Transverse colon (tissue), 4 donors: ENCODE measurements at regions not wholly inside any gene's neighbourhood (a gene's known extent, or its start where the extent isn't known, plus 50 kb on each side); places are given as distances from the start of the nearest gene placed in this dataset.

Source experiments
- DNase-seq: peaks from one replicate; pipeline ENCODE4 v3.0.0-alpha.2; 2019
- H3K27ac ChIP-seq, 4 donors: fragments of 200-600 bp; sonication (generic); 2 replicates each; pipeline ENCODE4 v1.5.1; 2016 to 2018; ENCODE audit warnings: inconsistent platforms in 4 of 4
- H3K27me3 ChIP-seq: fragments of 200-600 bp; sonication (generic); 2 replicates; pipeline ENCODE4 v1.5.1; 2017; ENCODE audit warnings: inconsistent platforms
- H3K36me3 ChIP-seq, 4 donors: fragments of 200-600 bp; sonication (generic); 2 replicates each; pipeline ENCODE4 v1.5.1; 2017 to 2019; ENCODE audit warnings: inconsistent platforms in 4 of 4
- H3K4me1 ChIP-seq, 4 donors: fragments of 200-600 bp; sonication (generic); 2 replicates each; pipeline ENCODE4 v1.5.1; 2017 to 2020; ENCODE audit warnings: inconsistent platforms in 4 of 4
- H3K4me3 ChIP-seq, 4 donors: fragments of 200-600 bp; sonication (generic); 1 replicate in 1 of 4; 2 replicates in 3 of 4; pipeline versions ENCODE4 v1.5.1 to v1.6.1; 2017 to 2019; ENCODE audit warnings: inconsistent platforms in 4 of 4
- H3K9me3 ChIP-seq, 2 donors: fragments of 200-600 bp; sonication (generic); 2 replicates each; pipeline ENCODE4 v1.5.1; 2017 to 2019; ENCODE audit warnings: inconsistent platforms in 2 of 2
- CTCF ChIP-seq, 5 experiments: fragments of 200-600 bp in 3 of 5; fragments of 450-650 bp in 2 of 5; sonication (generic) in 3 of 5; IDR thresholded peaks; 1 replicate in 2 of 5; 2 replicates in 3 of 5; pipeline ENCODE4 v1.5.1; 2016 to 2017; ENCODE audit warnings: antibody characterized with exemption in 5 of 5, inconsistent platforms in 3 of 5, mild to moderate bottlenecking in 2 of 5, moderate library complexity in 1 of 5
- EP300 ChIP-seq: sonication (generic); formaldehyde crosslinking; IDR thresholded peaks from one replicate; pipeline ENCODE4 v1.6.1; 2017; ENCODE audit warnings: antibody characterized with exemption, low read depth
- POLR2A ChIP-seq: fragments of 450-650 bp; IDR thresholded peaks from one replicate; pipeline ENCODE4 v1.6.1; 2016; ENCODE audit warnings: antibody characterized with exemption, mild to moderate bottlenecking, moderate library complexity
- POLR2AphosphoS5 ChIP-seq, 3 donors: sonication (generic); formaldehyde crosslinking; IDR thresholded peaks; one replicate each; pipeline ENCODE4 v1.6.1; 2016; ENCODE audit warnings: antibody characterized with exemption in 3 of 3
- WGBS, 2 donors: methylation state at CpG; one replicate each; pipeline ENCODE4 v1.1.5; 2018; ENCODE audit warnings: low coverage in 1 of 2; 5-methylcytosine and 5-hydroxymethylcytosine counted together
- in situ Hi-C, 4 donors: fragments of 200-750 bp; cut with MboI; loops; one replicate each; pipeline versions ENCODE4 v1.15.0 to v1.15.1; 2017; ENCODE audit warnings: low sequenced_read_pairs in 3 of 4, low pct_ligation_motif_present in 1 of 4, low pct_unique_long_range_greater_than_20kb in 1 of 4
- intact Hi-C: fragments of 100-400 bp; cut with DNase I; formaldehyde crosslinking; loops from one replicate; pipeline ENCODE4 v1.15.1; 2023; ENCODE audit warnings: low total_unique reads

- intact Hi-C loops: no loop called here
- H3K27ac ChIP-seq: no peak overlapping the region
- H3K4me3 ChIP-seq: no peak overlapping the region
- TF ChIP-seq POLR2A: no peak
- TF ChIP-seq CTCF (IDR thresholded peaks at IDR 0.05): no peak
- TF ChIP-seq EP300: no peak
- TF ChIP-seq POLR2AphosphoS5 (IDR thresholded peaks at IDR 0.05): no peak
- peaks cover 0 to 26% (median 12%) of the 10 kb centered on the region in 4 donors for H3K4me1 ChIP-seq
- H3K27me3 ChIP-seq: no peaks in the 10 kb centered on the region
- DNase-seq: no peak
- no peaks in the 10 kb centered on the region for H3K36me3 ChIP-seq
- H3K9me3 ChIP-seq: no peaks in the 10 kb centered on the region
- in situ Hi-C loops: loop anchor here in 1 of 4 donors (25.0 kb wide), 1 partner anchor 314 kb away; no protein-coding TSS in a partner anchor
Observed at GRCh38 chr21:35201799-35202198, 152.7 kb upstream of the RUNX1 start.

- TF ChIP-seq POLR2AphosphoS5 (IDR thresholded peaks at IDR 0.05): no peak
- TF ChIP-seq CTCF (IDR thresholded peaks at IDR 0.05): no peak
- no peak for TF ChIP-seq EP300
- TF ChIP-seq POLR2A: no peak
- H3K9me3 ChIP-seq: no peaks in the 10 kb centered on the region
- no peak for DNase-seq
- H3K27me3 ChIP-seq: no peaks in the 10 kb centered on the region
- no peaks in the 10 kb centered on the region for H3K36me3 ChIP-seq
- intact Hi-C loops: no loop called here
- H3K4me3 ChIP-seq: no peak overlapping the region
- peaks cover 0 to 26% (median 12%) of the 10 kb centered on the region in 4 donors for H3K4me1 ChIP-seq
- no peak overlapping the region for H3K27ac ChIP-seq
- WGBS, 2 donors: 88 to 96% methylated on average over 2 of the region's 2 CpGs
- in situ Hi-C loops: loop anchor here in 1 of 4 donors (25.0 kb wide), 1 partner anchor 314 kb away; no protein-coding TSS in a partner anchor
Observed at GRCh38 chr21:35201288-35201687, 152.2 kb upstream of the RUNX1 start.

- in situ Hi-C loops (loop anchor here in 1 of 4 donors (25.0 kb wide), 2 partner anchors 137 to 312 kb away; no protein-coding TSS in a partner anchor), intact Hi-C loops (no loop called here)
- no peaks in the 10 kb centered on the region for H3K27me3 ChIP-seq
- no peaks in the 10 kb centered on the region for H3K36me3 ChIP-seq
- H3K9me3 ChIP-seq: no peaks in the 10 kb centered on the region
- 90% methylated on average over 1 of the region's 1 CpG; no CpG with 5 or more reads in 1 of the 2 donors for WGBS, 2 donors
- no peak for TF ChIP-seq CTCF (IDR thresholded peaks at IDR 0.05)
- no peak for TF ChIP-seq EP300
- no peak for TF ChIP-seq POLR2A
- no peak for TF ChIP-seq POLR2AphosphoS5 (IDR thresholded peaks at IDR 0.05)
- H3K4me1 ChIP-seq: peaks cover 0 to 9% (median 6%) of the 10 kb centered on the region in 4 donors
- no peak for DNase-seq
- no peak overlapping the region for H3K4me3 ChIP-seq
- H3K27ac ChIP-seq: no peak overlapping the region
Observed at GRCh38 chr21:35199733-35200015, 150.6 kb upstream of the RUNX1 start.

- Histone ChIP-seq H3K4me1 (peaks cover 0 to 8% (median 4%) of the 10 kb centered on the region in 4 donors), H3K9me3 (no peaks in the 10 kb centered on the region), H3K27ac (no peak overlapping the region), H3K4me3 (no peak overlapping the region), H3K27me3 (no peaks in the 10 kb centered on the region), H3K36me3 (no peaks in the 10 kb centered on the region)
- no peak for DNase-seq
- no peak for TF ChIP-seq EP300
- TF ChIP-seq POLR2AphosphoS5 (IDR thresholded peaks at IDR 0.05): no peak
- TF ChIP-seq POLR2A: no peak
- TF ChIP-seq CTCF (IDR thresholded peaks at IDR 0.05): no peak
- intact Hi-C loops: no loop called here
- WGBS, 2 donors: 83% methylated on average over 1 to 6 of the region's 6 CpGs
- in situ Hi-C loops: loop anchor here in 1 of 4 donors (25.0 kb wide), 1 partner anchor 137 kb away; no protein-coding TSS in a partner anchor
Observed at GRCh38 chr21:35198982-35199732, 150.1 kb upstream of the RUNX1 start.
